ENCODE measurements at regions not wholly inside any gene's neighbourhood (a gene's known extent, or its start where the extent isn't known, plus 50 kb on each side); places are given as distances from the start of the nearest gene placed in this dataset.
A peak's percentile ranks its signal among the peaks of the same experiment; 100 is the strongest.

DNA sequence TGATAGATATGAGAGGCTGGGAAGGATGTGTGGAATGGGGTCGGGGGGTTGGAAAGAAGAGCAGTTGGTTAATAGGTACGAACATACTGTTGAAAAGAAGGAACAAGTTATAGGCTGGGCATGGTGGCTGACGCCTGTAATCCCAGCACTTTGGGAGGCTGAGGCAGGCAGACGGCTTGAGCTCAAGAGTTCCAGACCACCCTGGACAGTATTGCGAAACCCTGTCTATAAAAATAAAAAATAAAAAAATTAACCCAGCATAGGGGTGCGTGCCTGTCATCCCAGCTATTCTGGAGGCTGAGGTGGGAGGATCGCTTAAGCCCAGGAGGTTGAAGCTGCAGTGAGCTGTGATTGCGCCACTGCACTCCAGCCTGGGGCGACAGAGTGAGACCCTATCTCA lies 58.5 kb upstream of the NHSL2 start:
- H3K27ac Mint-ChIP-seq (ENCODE audit: unreplicated experiment), result no peak overlapping the region
- H3K4me1 Mint-ChIP-seq (ENCODE audit: low read depth, unreplicated experiment), result no peaks in the 10 kb centered on the region
- intact Hi-C loops (cut with micrococcal nuclease; ENCODE audit: unreplicated experiment), result no loop called here
- no peak overlapping the region for H3K4me3 Mint-ChIP-seq (ENCODE audit: low read depth, unreplicated experiment)
- no peaks in the 10 kb centered on the region for H3K36me3 Mint-ChIP-seq (ENCODE audit: insufficient read depth, unreplicated experiment)
- CTCF ChIA-PET, result no interaction called here
- no peak for TF ChIP-seq CTCF (IDR thresholded peaks at IDR 0.05; ENCODE audit: unreplicated experiment)
- BruUV-seq (replicated peaks), result no TSS peak
- peaks cover 2% of the 10 kb centered on the region for H3K9me3 Mint-ChIP-seq (ENCODE audit: low read depth, unreplicated experiment)
- peaks cover 79% of the 10 kb centered on the region for H3K27me3 Mint-ChIP-seq (ENCODE audit: unreplicated experiment)
- no peak for DNase-seq

GRCh38 chrX:71859637-71860036 lies 51.0 kb upstream of the NHSL2 start:
- Mint-ChIP-seq H3K4me3 (ENCODE audit: low read depth, unreplicated experiment) (no peak overlapping the region), H3K36me3 (ENCODE audit: insufficient read depth, unreplicated experiment) (no peaks in the 10 kb centered on the region), H3K27me3 (ENCODE audit: unreplicated experiment) (peaks cover 68% of the 10 kb centered on the region), H3K27ac (ENCODE audit: unreplicated experiment) (no peak overlapping the region), H3K4me1 (ENCODE audit: low read depth, unreplicated experiment) (peaks cover 8% of the 10 kb centered on the region), H3K9me3 (ENCODE audit: low read depth, unreplicated experiment) (peaks cover 2% of the 10 kb centered on the region)
- DNase-seq, result peak; percentile 49
- CTCF ChIA-PET, result no interaction called here
- BruUV-seq (replicated peaks), result no TSS peak
- peak; percentile 33 for TF ChIP-seq CTCF (IDR thresholded peaks at IDR 0.05; ENCODE audit: unreplicated experiment)
- intact Hi-C loops (cut with micrococcal nuclease; ENCODE audit: unreplicated experiment), result no loop called here
